WTC11 (cell line): ENCODE measurements at regions not wholly inside any gene's neighbourhood (a gene's known extent, or its start where the extent isn't known, plus 50 kb on each side); places are given as distances from the start of the nearest gene placed in this dataset.

ENCODE experiments used
- ATF3 ChIP-seq: sonication (generic); formaldehyde crosslinking; conservative IDR thresholded peaks from 2 replicates; pipeline ENCODE4 v1.8.1; 2022; ENCODE audit warnings: mild to moderate bottlenecking, missing genetic modification reagents
- CTCF ChIP-seq: fragments of 200-600 bp; IDR thresholded peaks from 2 replicates; pipeline ENCODE4 v1.8.0; 2022; ENCODE audit warnings: antibody characterized with exemption
- OVOL2 ChIP-seq: fragments of 250-450 bp; sonication (Bioruptor Pico); IDR thresholded peaks from 2 replicates; pipeline ENCODE4 v1.9.0; 2021; ENCODE audit warnings: mild to moderate bottlenecking, borderline replicate concordance
- PREB ChIP-seq: sonication (generic); formaldehyde crosslinking; IDR thresholded peaks from 2 replicates; pipeline ENCODE4 v1.8.1; 2022; ENCODE audit warnings: mild to moderate bottlenecking, missing genetic modification reagents, moderate library complexity, borderline replicate concordance

- TF ChIP-seq CTCF (peak; percentile 92), ATF3 (CRISPR knock-in tag) (no peak), PREB (CRISPR knock-in tag) (no peak), OVOL2 (CRISPR knock-in tag) (no peak)
Measured at GRCh38 chr20:4607287-4607713, 79.0 kb upstream of the PRNP start.
